ENCODE measurements at regions not wholly inside any gene's neighbourhood (a gene's known extent, or its start where the extent isn't known, plus 50 kb on each side); places are given as distances from the start of the nearest gene placed in this dataset.

- TF ChIP-seq ISL1 (CRISPR knock-in tag; IDR thresholded peaks at IDR 0.05) (no peak), CSRNP3 (CRISPR knock-in tag; IDR thresholded peaks at IDR 0.05) (no peak), PATZ1 (CRISPR knock-in tag; IDR thresholded peaks at IDR 0.05; ENCODE audit: borderline replicate concordance) (no peak), TOX (CRISPR knock-in tag; IDR thresholded peaks at IDR 0.05; ENCODE audit: borderline replicate concordance) (no peak), TSHZ2 (CRISPR knock-in tag; IDR thresholded peaks at IDR 0.05) (no peak), ZC3H10 (CRISPR knock-in tag; IDR thresholded peaks at IDR 0.05) (no peak), ZFP3 (CRISPR knock-in tag; IDR thresholded peaks at IDR 0.05) (no peak), ZFP30 (CRISPR knock-in tag; IDR thresholded peaks at IDR 0.05) (no peak), OSR1 (CRISPR knock-in tag; IDR thresholded peaks at IDR 0.05) (no peak), RARB (CRISPR knock-in tag; IDR thresholded peaks at IDR 0.05) (no peak)
Measured at GRCh38 chr2:45285311-45285710, 276.1 kb upstream of the SIX2 start.
